HG02763 (cell line): ENCODE measurements at regions not wholly inside any gene's neighbourhood (a gene's known extent, or its start where the extent isn't known, plus 50 kb on each side); places are given as distances from the start of the nearest gene placed in this dataset.
"Not testable (repeated sequence)": the region's sequence is repeated elsewhere in the genome, so short reads cannot be mapped to it uniquely, and the experiment has no call there.

ENCODE experiments used
- ATAC-seq: cut with Tn5 transposase; IDR thresholded peaks from one replicate; pipeline ENCODE4 v1.9.1; 2021; ENCODE audit warnings: mild to moderate bottlenecking, moderate library complexity; ENCODE audit not compliant: unreplicated experiment

- no peak for ATAC-seq
Measured at GRCh38 chr22:48306785-48307510, 1520.7 kb downstream of the BRD1 start.

GRCh38 chr22:48306284-48306683, 1521.4 kb downstream of the BRD1 start:
- ATAC-seq: no peak

GRCh38 chr22:48305726-48306235, 1521.9 kb downstream of the BRD1 start:
- no peak for ATAC-seq

GRCh38 chr22:48303369-48303725, 1524.3 kb downstream of the BRD1 start:
- ATAC-seq: no peak

GRCh38 chr22:48302657-48303368, 1524.9 kb downstream of the BRD1 start:
- no peak for ATAC-seq

- no peak for ATAC-seq
Measured at GRCh38 chr22:48301908-48302307, 1525.8 kb downstream of the BRD1 start.

GRCh38 chr22:48301421-48301820, 1526.3 kb downstream of the BRD1 start:
- no peak for ATAC-seq

- ATAC-seq: no peak
Measured at GRCh38 chr22:48300877-48301276, 1526.8 kb downstream of the BRD1 start.

- no peak for ATAC-seq
Measured at GRCh38 chr22:48299801-48300200, 1527.9 kb downstream of the BRD1 start.

- ATAC-seq: no peak
Measured at GRCh38 chr22:48299124-48299523, 1528.5 kb downstream of the BRD1 start.

GRCh38 chr22:48297296-48297695, 1530.4 kb downstream of the BRD1 start:
- ATAC-seq: no peak

GRCh38 chr22:48289954-48290353, 1527.5 kb downstream of the TBC1D22A start:
- not testable (repeated sequence) for ATAC-seq

GRCh38 chr22:48288376-48288940, 1526.0 kb downstream of the TBC1D22A start:
- no peak for ATAC-seq

GRCh38 chr22:48287031-48287430, 1524.6 kb downstream of the TBC1D22A start:
- ATAC-seq: no peak

GRCh38 chr22:48284671-48285070, 1522.2 kb downstream of the TBC1D22A start:
- ATAC-seq: no peak

- no peak for ATAC-seq
Measured at GRCh38 chr22:48282804-48283203, 1520.4 kb downstream of the TBC1D22A start.

GRCh38 chr22:48279461-48279756, 1517.0 kb downstream of the TBC1D22A start:
- no peak for ATAC-seq

GRCh38 chr22:48278620-48279460, 1516.4 kb downstream of the TBC1D22A start:
- no peak for ATAC-seq

- no peak for ATAC-seq
Measured at GRCh38 chr22:48277868-48278581, 1515.6 kb downstream of the TBC1D22A start.

- ATAC-seq: no peak
Measured at GRCh38 chr22:48276994-48277867, 1514.8 kb downstream of the TBC1D22A start.
